ENCODE measurements at regions not wholly inside any gene's neighbourhood (a gene's known extent, or its start where the extent isn't known, plus 50 kb on each side); places are given as distances from the start of the nearest gene placed in this dataset.

- no peak for ATAC-seq
- intact Hi-C loops (cut with micrococcal nuclease): no loop called here
- DNase-seq: no peak
- 50% methylated on average over 1 of the region's 1 CpG for WGBS (ENCODE audit: insufficient coverage)
- no peaks in the 10 kb centered on the region for H3K4me1 Mint-ChIP-seq
- no peaks in the 10 kb centered on the region for H3K9me3 Mint-ChIP-seq
- Histone ChIP-seq H3K4me3 (ENCODE audit: low read length) (no peak overlapping the region), H3K36me3 (ENCODE audit: control insufficient read depth, insufficient read depth, low read length) (no peaks in the 10 kb centered on the region), H3K27ac (ENCODE audit: low read length) (no peak overlapping the region), H3K27me3 (ENCODE audit: control insufficient read depth, insufficient read depth, low read length) (no peaks in the 10 kb centered on the region), H3K4me1 (ENCODE audit: control insufficient read depth, insufficient read depth, low read length) (no peaks in the 10 kb centered on the region), H3K9me3 (ENCODE audit: control insufficient read depth, insufficient read depth, low read length) (no peaks in the 10 kb centered on the region)
- peaks cover 4 to 14% of the 10 kb centered on the region in 2 donors for H3K27me3 Mint-ChIP-seq (ENCODE audit: low read depth in 2 of 2)
- H3K36me3 Mint-ChIP-seq: no peaks in the 10 kb centered on the region
- H3K4me3 Mint-ChIP-seq: no peak overlapping the region
- H3K27ac Mint-ChIP-seq: no peak overlapping the region
- TF ChIP-seq, protein P1, sequence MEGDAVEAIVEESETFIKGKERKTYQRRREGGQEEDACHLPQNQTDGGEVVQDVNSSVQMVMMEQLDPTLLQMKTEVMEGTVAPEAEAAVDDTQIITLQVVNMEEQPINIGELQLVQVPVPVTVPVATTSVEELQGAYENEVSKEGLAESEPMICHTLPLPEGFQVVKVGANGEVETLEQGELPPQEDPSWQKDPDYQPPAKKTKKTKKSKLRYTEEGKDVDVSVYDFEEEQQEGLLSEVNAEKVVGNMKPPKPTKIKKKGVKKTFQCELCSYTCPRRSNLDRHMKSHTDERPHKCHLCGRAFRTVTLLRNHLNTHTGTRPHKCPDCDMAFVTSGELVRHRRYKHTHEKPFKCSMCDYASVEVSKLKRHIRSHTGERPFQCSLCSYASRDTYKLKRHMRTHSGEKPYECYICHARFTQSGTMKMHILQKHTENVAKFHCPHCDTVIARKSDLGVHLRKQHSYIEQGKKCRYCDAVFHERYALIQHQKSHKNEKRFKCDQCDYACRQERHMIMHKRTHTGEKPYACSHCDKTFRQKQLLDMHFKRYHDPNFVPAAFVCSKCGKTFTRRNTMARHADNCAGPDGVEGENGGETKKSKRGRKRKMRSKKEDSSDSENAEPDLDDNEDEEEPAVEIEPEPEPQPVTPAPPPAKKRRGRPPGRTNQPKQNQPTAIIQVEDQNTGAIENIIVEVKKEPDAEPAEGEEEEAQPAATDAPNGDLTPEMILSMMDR (IDR thresholded peaks at IDR 0.05): no peak
These were observed 488.1 kb upstream of the KLF12 start for GRCh38 chr13:74622284-74622683.

- ATAC-seq: no peak
- DNase-seq: no peak
- H3K4me3 Mint-ChIP-seq: no peak overlapping the region
- H3K4me1 ChIP-seq (ENCODE audit: control insufficient read depth, insufficient read depth, low read length): no peaks in the 10 kb centered on the region
- H3K27ac Mint-ChIP-seq: no peak overlapping the region
- H3K36me3 Mint-ChIP-seq: no peaks in the 10 kb centered on the region
- H3K36me3 ChIP-seq (ENCODE audit: control insufficient read depth, insufficient read depth, low read length): no peaks in the 10 kb centered on the region
- peaks cover 6 to 18% of the 10 kb centered on the region in 2 donors for H3K27me3 Mint-ChIP-seq (ENCODE audit: low read depth in 2 of 2)
- H3K27ac ChIP-seq (ENCODE audit: low read length): no peak overlapping the region
- no peaks in the 10 kb centered on the region for H3K9me3 Mint-ChIP-seq
- TF ChIP-seq, protein P1 (IDR thresholded peaks at IDR 0.05): no peak
- 38% methylated on average over 2 of the region's 2 CpGs for WGBS (ENCODE audit: insufficient coverage)
- no peak overlapping the region for H3K4me3 ChIP-seq (ENCODE audit: low read length)
- H3K27me3 ChIP-seq (ENCODE audit: control insufficient read depth, insufficient read depth, low read length): no peaks in the 10 kb centered on the region
- no peaks in the 10 kb centered on the region for H3K4me1 Mint-ChIP-seq
- intact Hi-C loops (cut with micrococcal nuclease): no loop called here
- H3K9me3 ChIP-seq (ENCODE audit: control insufficient read depth, insufficient read depth, low read length): no peaks in the 10 kb centered on the region
These were observed 486.5 kb upstream of the KLF12 start for GRCh38 chr13:74620711-74621110.

DNA sequence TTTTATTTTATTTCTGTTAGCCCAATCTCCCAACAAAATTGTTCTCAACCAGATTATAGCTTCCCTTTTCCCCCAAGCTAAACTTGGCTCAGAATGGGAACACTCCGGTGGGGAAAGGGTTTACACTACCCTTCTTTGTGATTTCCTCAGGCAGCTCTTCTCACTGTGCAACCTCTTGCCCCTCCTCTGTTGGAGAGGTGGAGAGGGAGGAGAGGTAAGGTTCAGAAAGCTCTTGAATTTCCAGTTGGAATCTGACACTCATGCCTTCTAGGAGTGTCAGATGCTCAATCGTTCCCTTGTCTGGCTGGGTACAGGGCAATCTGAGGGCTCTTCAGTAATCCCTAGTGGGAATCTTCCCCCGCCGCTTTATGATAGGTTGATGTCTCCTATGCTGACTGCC lies 486.1 kb upstream of the KLF12 start:
- Histone ChIP-seq H3K4me1 (ENCODE audit: control insufficient read depth, insufficient read depth, low read length) (no peaks in the 10 kb centered on the region), H3K27me3 (ENCODE audit: control insufficient read depth, insufficient read depth, low read length) (no peaks in the 10 kb centered on the region), H3K27ac (ENCODE audit: low read length) (no peak overlapping the region), H3K9me3 (ENCODE audit: control insufficient read depth, insufficient read depth, low read length) (no peaks in the 10 kb centered on the region), H3K4me3 (ENCODE audit: low read length) (no peak overlapping the region), H3K36me3 (ENCODE audit: control insufficient read depth, insufficient read depth, low read length) (no peaks in the 10 kb centered on the region)
- Mint-ChIP-seq H3K27ac (no peak overlapping the region), H3K4me1 (no peaks in the 10 kb centered on the region), H3K27me3 (ENCODE audit: low read depth in 2 of 2) (peaks cover 6 to 18% of the 10 kb centered on the region in 2 donors), H3K36me3 (no peaks in the 10 kb centered on the region), H3K9me3 (no peaks in the 10 kb centered on the region), H3K4me3 (no peak overlapping the region)
- ATAC-seq (no peak), DNase-seq (no peak)
- intact Hi-C loops (cut with micrococcal nuclease): no loop called here
- WGBS (ENCODE audit: insufficient coverage): 95% methylated on average over 4 of the region's 4 CpGs
- TF ChIP-seq, protein P1 (IDR thresholded peaks at IDR 0.05): no peak

DNA sequence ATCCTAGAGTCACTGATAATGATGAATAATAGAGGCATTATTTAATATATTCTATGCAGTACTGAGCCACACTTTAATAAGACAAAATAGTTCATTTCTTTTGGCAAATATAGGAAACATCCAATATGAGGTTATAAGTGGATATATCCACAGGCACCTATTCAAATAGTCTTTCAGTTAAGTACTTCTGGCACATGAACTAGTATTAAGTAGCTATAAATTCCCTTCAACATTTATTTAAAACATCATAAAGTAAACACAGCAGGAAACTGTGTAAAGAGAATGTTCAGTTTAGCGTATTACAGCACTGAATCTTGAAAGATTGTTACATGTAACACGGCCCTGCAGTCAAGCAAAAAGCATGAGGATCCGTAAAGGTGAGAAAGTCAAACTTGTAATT lies 463.3 kb upstream of the KLF12 start:
- peaks cover 0 to 4% of the 10 kb centered on the region in 2 donors for H3K9me3 Mint-ChIP-seq

More for the DNA sequence above, 463.3 kb upstream of the KLF12 start:
- H3K27me3 Mint-ChIP-seq (ENCODE audit: low read depth in 2 of 2): peaks cover 10 to 14% of the 10 kb centered on the region in 2 donors
- TF ChIP-seq, protein P1 (IDR thresholded peaks at IDR 0.05): no peak
- H3K4me1 ChIP-seq (ENCODE audit: control insufficient read depth, insufficient read depth, low read length): no peaks in the 10 kb centered on the region
- peaks cover 2% of the 10 kb centered on the region for H3K27me3 ChIP-seq (ENCODE audit: control insufficient read depth, insufficient read depth, low read length)
- no peak overlapping the region for H3K4me3 ChIP-seq (ENCODE audit: low read length)
- intact Hi-C loops (cut with micrococcal nuclease): no loop called here
- no peak for DNase-seq
- no peak overlapping the region for H3K27ac Mint-ChIP-seq
- ATAC-seq: no peak
- no peaks in the 10 kb centered on the region for H3K36me3 ChIP-seq (ENCODE audit: control insufficient read depth, insufficient read depth, low read length)
- no peaks in the 10 kb centered on the region for H3K4me1 Mint-ChIP-seq
- H3K9me3 ChIP-seq (ENCODE audit: control insufficient read depth, insufficient read depth, low read length): no peaks in the 10 kb centered on the region
- H3K36me3 Mint-ChIP-seq: no peaks in the 10 kb centered on the region
- 77% methylated on average over 2 of the region's 3 CpGs for WGBS (ENCODE audit: insufficient coverage)
- no peak overlapping the region for H3K4me3 Mint-ChIP-seq
- H3K27ac ChIP-seq (ENCODE audit: low read length): no peak overlapping the region
